Fibroblast of lung (primary cell): ENCODE measurements at regions not wholly inside any gene's neighbourhood (a gene's known extent, or its start where the extent isn't known, plus 50 kb on each side); places are given as distances from the start of the nearest gene placed in this dataset.

ENCODE experiments used
- DNase-seq, 2 donors: peaks; one replicate each; pipeline versions ENCODE4 v3.0.0 to v3.0.0-alpha.2; 2010; ENCODE audit warnings: low read depth in 2 of 2
- H2AFZ ChIP-seq: 2 replicates; pipeline ENCODE4 v1.5.1; 2012; ENCODE audit warnings: low read length, control low read depth, inconsistent platforms
- H3K27ac ChIP-seq: 2 replicates; pipeline ENCODE4 v1.5.1; 2011; ENCODE audit warnings: low read length, control low read depth; ENCODE audit not compliant: insufficient read depth
- H3K27me3 ChIP-seq: 2 replicates; pipeline ENCODE4 v1.5.1; 2011; ENCODE audit warnings: mild to moderate bottlenecking, low read length; ENCODE audit not compliant: control insufficient read depth, insufficient read depth
- H3K36me3 ChIP-seq: 2 replicates; pipeline ENCODE4 v1.5.1; 2011; ENCODE audit warnings: low read length; ENCODE audit not compliant: control insufficient read depth, insufficient read depth
- H3K4me1 ChIP-seq: 2 replicates; pipeline ENCODE4 v1.5.1; 2011; ENCODE audit warnings: low read length; ENCODE audit not compliant: control insufficient read depth, insufficient read depth; ENCODE audit errors: extremely low read depth
- H3K4me2 ChIP-seq: 2 replicates; pipeline ENCODE4 v1.5.1; 2011; ENCODE audit warnings: low read length, control low read depth; ENCODE audit not compliant: insufficient read depth; ENCODE audit errors: extremely low read depth
- H3K4me3 ChIP-seq, 4 experiments: fragments of 200-600 bp in 1 of 4; sonication (generic) in 1 of 4; replicated peaks in 1 of 4; 2 replicates each; pipeline ENCODE4 v1.5.1; 2011 to 2016; ENCODE audit warnings: low read length in 4 of 4, low read depth in 3 of 4, mild to moderate bottlenecking in 3 of 4, control low read depth in 2 of 4, inconsistent platforms in 1 of 4, mixed read lengths in 1 of 4; ENCODE audit not compliant: insufficient read depth in 1 of 4; ENCODE audit errors: control extremely low read depth in 1 of 4
- H3K79me2 ChIP-seq: 2 replicates; pipeline ENCODE4 v1.5.1; 2012; ENCODE audit warnings: mild to moderate bottlenecking, low read length, inconsistent platforms; ENCODE audit not compliant: control insufficient read depth, insufficient read depth
- H3K9ac ChIP-seq: 2 replicates; pipeline ENCODE4 v1.5.1; 2011; ENCODE audit warnings: mild to moderate bottlenecking, low read length, control low read depth; ENCODE audit not compliant: insufficient read depth
- H3K9me3 ChIP-seq: 2 replicates; pipeline ENCODE4 v1.5.1; 2012; ENCODE audit warnings: low read depth, low read length; ENCODE audit not compliant: control insufficient read depth, insufficient read depth
- H4K20me1 ChIP-seq: 2 replicates; pipeline ENCODE4 v1.5.1; 2011; ENCODE audit warnings: low read length; ENCODE audit not compliant: control insufficient read depth, insufficient read depth; ENCODE audit errors: extremely low read depth
- CTCF ChIP-seq, 2 donors: IDR thresholded peaks in 1 of 2; conservative IDR thresholded peaks in 1 of 2; 1 replicate in 1 of 2; 2 replicates in 1 of 2; pipeline ENCODE4 v1.5.1; 2011 to 2012; ENCODE audit warnings: low read length in 2 of 2, control low read depth in 1 of 2, inconsistent platforms in 1 of 2, low read depth in 1 of 2, mild to moderate bottlenecking in 1 of 2
- EZH2 ChIP-seq: IDR thresholded peaks from 2 replicates; pipeline ENCODE4 v1.5.1; 2012; ENCODE audit warnings: low read length, control low read depth, mild to moderate bottlenecking; ENCODE audit errors: missing control alignments

GRCh38 chr3:188091746-188092145 lies 62.2 kb upstream of the LPP start:
- H3K27me3 ChIP-seq: no peaks in the 10 kb centered on the region

GRCh38 chr3:188092648-188093047 lies 61.3 kb upstream of the LPP start:
- H4K20me1 ChIP-seq: no peaks in the 10 kb centered on the region
- H3K9ac ChIP-seq: no peak overlapping the region
- H3K4me3 ChIP-seq: no peak overlapping the region
- no peaks in the 10 kb centered on the region for H3K79me2 ChIP-seq
- peak in 1 of 2 donors; percentile 43 for DNase-seq
- H3K4me2 ChIP-seq: no peak overlapping the region
- no peak overlapping the region for H2AFZ ChIP-seq
- no peaks in the 10 kb centered on the region for H3K27me3 ChIP-seq
- TF ChIP-seq EZH2 (no peak), CTCF (conservative IDR thresholded peaks at IDR 0.05 in 1 of 2, IDR thresholded peaks at IDR 0.05 in 1 of 2; ENCODE audit: low read depth in 1 of 2, low read length in 2 of 2) (no peak)
- H3K9me3 ChIP-seq: no peaks in the 10 kb centered on the region
- H3K4me1 ChIP-seq: no peaks in the 10 kb centered on the region
- no peaks in the 10 kb centered on the region for H3K36me3 ChIP-seq
- H3K27ac ChIP-seq: no peak overlapping the region

More at GRCh38 chr3:188091746-188092145, 62.2 kb upstream of the LPP start:
- Histone ChIP-seq H3K36me3 (no peaks in the 10 kb centered on the region), H3K27ac (no peak overlapping the region), H3K4me3 (no peak overlapping the region), H2AFZ (no peak overlapping the region), H3K9ac (no peak overlapping the region), H3K9me3 (no peaks in the 10 kb centered on the region), H3K4me1 (no peaks in the 10 kb centered on the region), H3K4me2 (no peak overlapping the region), H3K79me2 (no peaks in the 10 kb centered on the region), H4K20me1 (no peaks in the 10 kb centered on the region)
- TF ChIP-seq CTCF (conservative IDR thresholded peaks at IDR 0.05 in 1 of 2, IDR thresholded peaks at IDR 0.05 in 1 of 2; ENCODE audit: low read depth in 1 of 2, low read length in 2 of 2) (no peak), EZH2 (no peak)
- no peak for DNase-seq

- TF ChIP-seq CTCF (conservative IDR thresholded peaks at IDR 0.05 in 1 of 2, IDR thresholded peaks at IDR 0.05 in 1 of 2; ENCODE audit: low read depth in 1 of 2, low read length in 2 of 2): no peak
- no peak for TF ChIP-seq EZH2
- Histone ChIP-seq H3K4me2 (no peak overlapping the region), H3K9me3 (no peaks in the 10 kb centered on the region), H3K36me3 (no peaks in the 10 kb centered on the region), H2AFZ (no peak overlapping the region), H3K27ac (no peak overlapping the region), H3K79me2 (no peaks in the 10 kb centered on the region), H4K20me1 (no peaks in the 10 kb centered on the region), H3K4me1 (no peaks in the 10 kb centered on the region), H3K4me3 (no peak overlapping the region), H3K9ac (no peak overlapping the region), H3K27me3 (no peaks in the 10 kb centered on the region)
- no peak for DNase-seq
These were observed 58.5 kb upstream of the LPP start for GRCh38 chr3:188095431-188095830.
